PC-9 (cell line): ENCODE measurements at regions not wholly inside any gene's neighbourhood (a gene's known extent, or its start where the extent isn't known, plus 50 kb on each side); places are given as distances from the start of the nearest gene placed in this dataset.

Experiments used
- BruUV-seq: library from RNA; stranded (reverse); fragments of 400-500 nt; replicated peaks from 2 replicates; lab custom pipeline; 2021; lab: Mats Ljungman, UMichigan
- CTCF ChIA-PET: fragments of 300-600 bp; sonication (Branson Sonifier 250); formaldehyde crosslinking; loops from one replicate; lab custom pipeline; 2022; ENCODE audit warnings: antibody characterized with exemption; lab: Charles Lee
- POLR2A ChIA-PET: fragments of 300-600 bp; sonication (Branson Sonifier 250); formaldehyde crosslinking; loops from one replicate; lab custom pipeline; 2022; ENCODE audit warnings: antibody characterized with exemption; ENCODE audit not compliant: unreplicated experiment; lab: Charles Lee
- DNase-seq, 2 experiments: peaks; one replicate each; pipeline versions ENCODE4 v3.0.0 to v3.0.0-alpha.2; 2015 to 2022; ENCODE audit warnings: mixed read lengths in 1 of 2
- H2AFZ ChIP-seq: fragments of 200-600 bp; sonication (generic); 2 replicates; pipeline ENCODE4 v1.8.1; 2017; ENCODE audit warnings: antibody characterized with exemption
- H3F3A ChIP-seq: fragments of 200-600 bp; sonication (generic); 2 replicates; pipeline ENCODE4 v1.8.1; 2017; ENCODE audit warnings: antibody characterized with exemption, mild to moderate bottlenecking, low read depth; ENCODE audit not compliant: insufficient read depth
- H3K27ac ChIP-seq: fragments of 200-600 bp; sonication (generic); 2 replicates; pipeline ENCODE4 v1.6.1; 2016; ENCODE audit warnings: mixed run types
- H3K27me3 ChIP-seq: fragments of 200-600 bp; sonication (generic); 2 replicates; pipeline ENCODE4 v1.6.1; 2016; ENCODE audit warnings: low read depth, mixed run types; ENCODE audit not compliant: insufficient read depth
- H3K36me3 ChIP-seq: fragments of 200-600 bp; sonication (generic); 2 replicates; pipeline ENCODE4 v1.6.1; 2016; ENCODE audit warnings: low read depth, mixed run types
- H3K4me1 ChIP-seq: fragments of 200-600 bp; sonication (generic); replicated peaks from 2 replicates; pipeline ENCODE4 v1.6.1; 2016; ENCODE audit warnings: mixed run types; ENCODE audit not compliant: insufficient read depth
- H3K4me2 ChIP-seq: fragments of 200-600 bp; sonication (generic); 2 replicates; pipeline ENCODE4 v1.6.1; 2017; ENCODE audit warnings: mixed run types
- H3K4me3 ChIP-seq: fragments of 200-600 bp; sonication (generic); 2 replicates; pipeline ENCODE4 v1.6.1; 2016; ENCODE audit warnings: mixed run types
- H3K79me2 ChIP-seq: fragments of 200-600 bp; sonication (generic); 2 replicates; pipeline ENCODE4 v1.6.1; 2017; ENCODE audit warnings: low read depth, mixed run types
- H3K9me2 ChIP-seq: fragments of 200-600 bp; sonication (generic); 2 replicates; pipeline ENCODE4 v1.8.1; 2017; ENCODE audit warnings: mild to moderate bottlenecking; ENCODE audit not compliant: insufficient read depth
- H3K9me3 ChIP-seq: fragments of 200-600 bp; sonication (generic); 2 replicates; pipeline ENCODE4 v1.8.1; 2016; ENCODE audit warnings: low read depth; ENCODE audit not compliant: insufficient read depth
- H4K20me1 ChIP-seq: fragments of 200-600 bp; sonication (generic); 2 replicates; pipeline ENCODE4 v1.8.1; 2017; ENCODE audit not compliant: insufficient read depth
- CTCF ChIP-seq: fragments of 200-600 bp; sonication (generic); conservative IDR thresholded peaks from 2 replicates; pipeline ENCODE4 v1.6.1; 2017; ENCODE audit warnings: mixed run types, antibody characterized with exemption, mild to moderate bottlenecking, moderate library complexity
- EZH2 ChIP-seq: fragments of 200-600 bp; sonication (generic); IDR thresholded peaks from 2 replicates; pipeline ENCODE4 v1.8.0; 2017; ENCODE audit warnings: antibody characterized with exemption, low read depth
- intact Hi-C: fragments of 100-400 bp; cut with micrococcal nuclease; formaldehyde crosslinking; loops from one replicate; pipeline ENCODE4 v1.10.0; 2022; ENCODE audit not compliant: unreplicated experiment

DNA sequence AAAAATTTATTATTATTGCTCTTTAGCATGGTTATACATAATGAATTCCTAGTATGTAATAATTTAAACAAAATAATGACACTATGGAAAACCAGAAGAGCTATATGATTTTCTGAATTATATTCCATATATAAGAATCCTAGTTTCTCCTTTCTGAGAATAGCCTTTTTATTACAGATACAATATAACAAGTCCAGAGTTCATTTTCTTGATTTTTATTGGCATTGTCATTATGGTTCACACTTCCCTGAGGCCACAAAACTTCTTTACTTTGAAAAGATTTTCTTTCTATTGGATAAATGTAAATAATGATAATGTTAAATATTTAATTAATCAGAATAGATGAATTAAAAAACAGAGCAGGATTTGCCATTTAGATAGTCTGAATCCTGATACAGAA, 362.3 kb upstream of the BCHE start:
- Histone ChIP-seq H2AFZ (no peak overlapping the region), H3K4me3 (no peak overlapping the region), H3K4me1 (no peaks in the 10 kb centered on the region), H4K20me1 (no peaks in the 10 kb centered on the region), H3K9me2 (no peaks in the 10 kb centered on the region), H3K27ac (no peak overlapping the region), H3K79me2 (no peaks in the 10 kb centered on the region), H3K9me3 (no peaks in the 10 kb centered on the region; the same call in 1 of the 2 replicates), H3K36me3 (no peaks in the 10 kb centered on the region), H3F3A (no peaks in the 10 kb centered on the region), H3K4me2 (no peak overlapping the region), H3K27me3 (no peaks in the 10 kb centered on the region)
- ChIA-PET CTCF (no interaction called here), POLR2A (no interaction called here)
- no peak for DNase-seq
- TF ChIP-seq EZH2 (no peak), CTCF (no peak)
- intact Hi-C loops: no loop called here
- BruUV-seq: no TSS peak

DNA sequence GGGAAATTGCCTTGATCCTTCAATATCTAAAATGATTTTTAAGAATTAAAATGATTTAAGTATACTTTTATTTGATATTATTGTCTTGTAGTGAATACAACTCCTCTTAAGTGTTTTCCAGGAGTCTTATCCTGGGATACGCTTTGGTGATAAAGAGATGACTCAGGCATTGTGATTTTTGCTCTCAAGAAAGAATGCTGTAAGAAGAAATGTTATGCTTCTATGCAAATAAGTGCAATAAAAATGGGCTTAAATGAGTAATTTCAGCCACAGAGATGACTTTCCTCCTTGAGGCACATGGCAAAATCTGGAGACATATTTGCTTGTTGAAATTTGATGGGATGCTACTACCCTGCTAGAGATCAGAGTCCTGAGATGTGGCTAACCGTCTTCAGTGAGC, 358.6 kb upstream of the BCHE start:
- no peak for DNase-seq
- H3K79me2 ChIP-seq: no peaks in the 10 kb centered on the region

DNA sequence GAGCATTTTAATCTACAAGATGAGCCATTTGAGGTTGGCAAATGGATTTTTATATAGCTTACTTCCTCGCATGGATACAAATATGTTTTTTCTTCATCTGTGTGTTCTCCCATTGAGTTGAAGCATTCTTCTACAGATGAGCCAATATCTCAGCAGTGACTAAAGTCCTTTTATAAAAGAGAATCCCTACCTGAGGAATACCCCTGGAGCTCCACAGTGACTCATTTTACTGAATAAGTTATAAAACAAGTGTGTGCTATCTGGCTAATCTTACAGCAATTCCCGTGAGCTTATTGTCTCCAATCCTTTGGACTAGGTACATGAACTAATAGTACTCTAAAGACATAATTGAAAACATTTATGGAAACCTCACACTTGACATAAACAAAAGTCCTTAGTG, 354.2 kb upstream of the BCHE start:
- no peak overlapping the region for H2AFZ ChIP-seq
- no peak for TF ChIP-seq EZH2
- no peak for TF ChIP-seq CTCF
- no peak overlapping the region for H3K4me3 ChIP-seq
- DNase-seq: no peak
- no peaks in the 10 kb centered on the region for H3K9me3 ChIP-seq
- intact Hi-C loops: no loop called here
- H4K20me1 ChIP-seq: no peaks in the 10 kb centered on the region
- no peak overlapping the region for H3K27ac ChIP-seq
- no TSS peak for BruUV-seq
- no peaks in the 10 kb centered on the region for H3F3A ChIP-seq
- H3K79me2 ChIP-seq: no peaks in the 10 kb centered on the region
- CTCF ChIA-PET: interaction anchor here (0.6 kb wide), 1 partner anchor 53 kb away, joined by 4 read pairs; no protein-coding TSS in a partner anchor
- H3K4me1 ChIP-seq: no peaks in the 10 kb centered on the region
- POLR2A ChIA-PET: no interaction called here
- H3K4me2 ChIP-seq: no peak overlapping the region
- H3K27me3 ChIP-seq: no peaks in the 10 kb centered on the region
- H3K9me2 ChIP-seq: no peaks in the 10 kb centered on the region
- H3K36me3 ChIP-seq: no peaks in the 10 kb centered on the region

More for the DNA sequence above, 358.6 kb upstream of the BCHE start:
- intact Hi-C loops: no loop called here
- Histone ChIP-seq H3K36me3 (no peaks in the 10 kb centered on the region), H3K4me1 (no peaks in the 10 kb centered on the region), H3F3A (no peaks in the 10 kb centered on the region), H3K9me2 (no peaks in the 10 kb centered on the region), H3K9me3 (no peaks in the 10 kb centered on the region), H3K27me3 (no peaks in the 10 kb centered on the region), H3K4me3 (no peak overlapping the region), H2AFZ (no peak overlapping the region), H3K27ac (no peak overlapping the region), H4K20me1 (no peaks in the 10 kb centered on the region), H3K4me2 (no peak overlapping the region)
- ChIA-PET POLR2A (no interaction called here), CTCF (no interaction called here)
- TF ChIP-seq EZH2 (no peak), CTCF (no peak)
- BruUV-seq: no TSS peak
